ENCODE measurements at regions not wholly inside any gene's neighbourhood (a gene's known extent, or its start where the extent isn't known, plus 50 kb on each side); places are given as distances from the start of the nearest gene placed in this dataset.

DNA sequence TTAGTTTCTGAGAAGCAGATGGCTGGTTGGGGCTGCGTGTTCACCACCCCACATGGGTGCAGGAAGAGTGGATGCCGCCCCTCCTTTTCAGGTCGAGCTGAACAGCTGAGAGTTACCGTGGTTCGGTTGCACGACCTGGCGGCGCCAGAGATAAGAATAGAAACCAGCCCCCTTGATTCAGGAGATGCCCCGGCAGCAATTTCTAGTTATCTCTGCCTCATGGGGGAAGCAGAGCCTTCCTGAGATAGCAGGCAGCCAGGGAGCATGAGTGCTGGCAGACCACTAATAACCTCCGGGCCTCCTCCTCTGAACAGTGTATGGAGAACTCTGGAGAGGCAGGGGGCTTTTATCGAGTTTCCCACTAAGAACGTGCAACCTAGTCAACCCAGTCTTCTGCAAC lies 177.8 kb downstream of the NSG2 start:
- no peaks in the 10 kb centered on the region; the same call in 2 of the 3 replicates for H3K9me3 ChIP-seq (replicated peaks; ENCODE audit: control insufficient read depth, insufficient read depth, low read length)
- DNase-seq (ENCODE audit: low read depth, low spot score) (no peak), ATAC-seq (no peak), FAIRE-seq (no peak)
- H3K9ac ChIP-seq (ENCODE audit: control insufficient read depth, insufficient read depth, low read length), result no peak overlapping the region
- whole genome bisulfite sequencing (ENCODE audit: insufficient coverage, insufficient replicate concordance, low lambda C conversion rate, missing lambda C conversion rate), result 17% methylated on average over 12 of the region's 12 CpGs
- no peaks in the 10 kb centered on the region for H3K27me3 ChIP-seq (replicated peaks in 1 of 2; ENCODE audit: control insufficient read depth in 2 of 2, insufficient read depth in 2 of 2, low read length in 1 of 2)
- no peak overlapping the region for H3K4me2 ChIP-seq (ENCODE audit: control insufficient read depth, insufficient read depth)
- H3K36me3 ChIP-seq (ENCODE audit: control insufficient read depth in 2 of 2, insufficient read depth in 2 of 2, low read length in 1 of 2), result no peaks in the 10 kb centered on the region
- no peaks in the 10 kb centered on the region for H3K4me1 ChIP-seq (ENCODE audit: control insufficient read depth, insufficient read depth, low read length)
- SMC1A ChIA-PET (ENCODE audit: uncharacterized antibody, unreplicated experiment), result no interaction called here
- H4K20me1 ChIP-seq (ENCODE audit: control insufficient read depth, insufficient read depth), result no peaks in the 10 kb centered on the region
- H3K27ac ChIP-seq (ENCODE audit: control insufficient read depth, insufficient read depth), result no peak overlapping the region
- no peak overlapping the region for H3K4me3 ChIP-seq
- BruUV-seq (replicated peaks), result no TSS peak
- no peak overlapping the region for H2AFZ ChIP-seq (ENCODE audit: control insufficient read depth, low read depth, low read length)
- in situ Hi-C loops (cut with MboI), result no loop called here
- no peaks in the 10 kb centered on the region for H3K79me2 ChIP-seq (ENCODE audit: control insufficient read depth, insufficient read depth, low read length)
- TF ChIP-seq, protein P1, sequence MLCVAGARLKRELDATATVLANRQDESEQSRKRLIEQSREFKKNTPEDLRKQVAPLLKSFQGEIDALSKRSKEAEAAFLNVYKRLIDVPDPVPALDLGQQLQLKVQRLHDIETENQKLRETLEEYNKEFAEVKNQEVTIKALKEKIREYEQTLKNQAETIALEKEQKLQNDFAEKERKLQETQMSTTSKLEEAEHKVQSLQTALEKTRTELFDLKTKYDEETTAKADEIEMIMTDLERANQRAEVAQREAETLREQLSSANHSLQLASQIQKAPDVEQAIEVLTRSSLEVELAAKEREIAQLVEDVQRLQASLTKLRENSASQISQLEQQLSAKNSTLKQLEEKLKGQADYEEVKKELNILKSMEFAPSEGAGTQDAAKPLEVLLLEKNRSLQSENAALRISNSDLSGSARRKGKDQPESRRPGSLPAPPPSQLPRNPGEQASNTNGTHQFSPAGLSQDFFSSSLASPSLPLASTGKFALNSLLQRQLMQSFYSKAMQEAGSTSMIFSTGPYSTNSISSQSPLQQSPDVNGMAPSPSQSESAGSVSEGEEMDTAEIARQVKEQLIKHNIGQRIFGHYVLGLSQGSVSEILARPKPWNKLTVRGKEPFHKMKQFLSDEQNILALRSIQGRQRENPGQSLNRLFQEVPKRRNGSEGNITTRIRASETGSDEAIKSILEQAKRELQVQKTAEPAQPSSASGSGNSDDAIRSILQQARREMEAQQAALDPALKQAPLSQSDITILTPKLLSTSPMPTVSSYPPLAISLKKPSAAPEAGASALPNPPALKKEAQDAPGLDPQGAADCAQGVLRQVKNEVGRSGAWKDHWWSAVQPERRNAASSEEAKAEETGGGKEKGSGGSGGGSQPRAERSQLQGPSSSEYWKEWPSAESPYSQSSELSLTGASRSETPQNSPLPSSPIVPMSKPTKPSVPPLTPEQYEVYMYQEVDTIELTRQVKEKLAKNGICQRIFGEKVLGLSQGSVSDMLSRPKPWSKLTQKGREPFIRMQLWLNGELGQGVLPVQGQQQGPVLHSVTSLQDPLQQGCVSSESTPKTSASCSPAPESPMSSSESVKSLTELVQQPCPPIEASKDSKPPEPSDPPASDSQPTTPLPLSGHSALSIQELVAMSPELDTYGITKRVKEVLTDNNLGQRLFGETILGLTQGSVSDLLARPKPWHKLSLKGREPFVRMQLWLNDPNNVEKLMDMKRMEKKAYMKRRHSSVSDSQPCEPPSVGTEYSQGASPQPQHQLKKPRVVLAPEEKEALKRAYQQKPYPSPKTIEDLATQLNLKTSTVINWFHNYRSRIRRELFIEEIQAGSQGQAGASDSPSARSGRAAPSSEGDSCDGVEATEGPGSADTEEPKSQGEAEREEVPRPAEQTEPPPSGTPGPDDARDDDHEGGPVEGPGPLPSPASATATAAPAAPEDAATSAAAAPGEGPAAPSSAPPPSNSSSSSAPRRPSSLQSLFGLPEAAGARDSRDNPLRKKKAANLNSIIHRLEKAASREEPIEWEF (IDR thresholded peaks at IDR 0.05; ENCODE audit: insufficient replicate concordance, low read depth, low read length), result no peak
- TF ChIP-seq, protein P2, sequence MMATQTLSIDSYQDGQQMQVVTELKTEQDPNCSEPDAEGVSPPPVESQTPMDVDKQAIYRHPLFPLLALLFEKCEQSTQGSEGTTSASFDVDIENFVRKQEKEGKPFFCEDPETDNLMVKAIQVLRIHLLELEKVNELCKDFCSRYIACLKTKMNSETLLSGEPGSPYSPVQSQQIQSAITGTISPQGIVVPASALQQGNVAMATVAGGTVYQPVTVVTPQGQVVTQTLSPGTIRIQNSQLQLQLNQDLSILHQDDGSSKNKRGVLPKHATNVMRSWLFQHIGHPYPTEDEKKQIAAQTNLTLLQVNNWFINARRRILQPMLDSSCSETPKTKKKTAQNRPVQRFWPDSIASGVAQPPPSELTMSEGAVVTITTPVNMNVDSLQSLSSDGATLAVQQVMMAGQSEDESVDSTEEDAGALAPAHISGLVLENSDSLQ (IDR thresholded peaks at IDR 0.05), result no peak
- no peak for TF ChIP-seq ZNF24 (IDR thresholded peaks at IDR 0.05)
- TF ChIP-seq, protein P3, sequence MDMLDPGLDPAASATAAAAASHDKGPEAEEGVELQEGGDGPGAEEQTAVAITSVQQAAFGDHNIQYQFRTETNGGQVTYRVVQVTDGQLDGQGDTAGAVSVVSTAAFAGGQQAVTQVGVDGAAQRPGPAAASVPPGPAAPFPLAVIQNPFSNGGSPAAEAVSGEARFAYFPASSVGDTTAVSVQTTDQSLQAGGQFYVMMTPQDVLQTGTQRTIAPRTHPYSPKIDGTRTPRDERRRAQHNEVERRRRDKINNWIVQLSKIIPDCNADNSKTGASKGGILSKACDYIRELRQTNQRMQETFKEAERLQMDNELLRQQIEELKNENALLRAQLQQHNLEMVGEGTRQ (IDR thresholded peaks at IDR 0.05; ENCODE audit: borderline replicate concordance, low read depth, low read length), result no peak
- no peak for TF ChIP-seq IKZF1 (conservative IDR thresholded peaks at IDR 0.05)
- no peak for TF ChIP-seq ZNF217 (IDR thresholded peaks at IDR 0.05)
- no peak for TF ChIP-seq RFX5 (IDR thresholded peaks at IDR 0.05; ENCODE audit: low read depth, low read length)
- TF ChIP-seq, protein P4, sequence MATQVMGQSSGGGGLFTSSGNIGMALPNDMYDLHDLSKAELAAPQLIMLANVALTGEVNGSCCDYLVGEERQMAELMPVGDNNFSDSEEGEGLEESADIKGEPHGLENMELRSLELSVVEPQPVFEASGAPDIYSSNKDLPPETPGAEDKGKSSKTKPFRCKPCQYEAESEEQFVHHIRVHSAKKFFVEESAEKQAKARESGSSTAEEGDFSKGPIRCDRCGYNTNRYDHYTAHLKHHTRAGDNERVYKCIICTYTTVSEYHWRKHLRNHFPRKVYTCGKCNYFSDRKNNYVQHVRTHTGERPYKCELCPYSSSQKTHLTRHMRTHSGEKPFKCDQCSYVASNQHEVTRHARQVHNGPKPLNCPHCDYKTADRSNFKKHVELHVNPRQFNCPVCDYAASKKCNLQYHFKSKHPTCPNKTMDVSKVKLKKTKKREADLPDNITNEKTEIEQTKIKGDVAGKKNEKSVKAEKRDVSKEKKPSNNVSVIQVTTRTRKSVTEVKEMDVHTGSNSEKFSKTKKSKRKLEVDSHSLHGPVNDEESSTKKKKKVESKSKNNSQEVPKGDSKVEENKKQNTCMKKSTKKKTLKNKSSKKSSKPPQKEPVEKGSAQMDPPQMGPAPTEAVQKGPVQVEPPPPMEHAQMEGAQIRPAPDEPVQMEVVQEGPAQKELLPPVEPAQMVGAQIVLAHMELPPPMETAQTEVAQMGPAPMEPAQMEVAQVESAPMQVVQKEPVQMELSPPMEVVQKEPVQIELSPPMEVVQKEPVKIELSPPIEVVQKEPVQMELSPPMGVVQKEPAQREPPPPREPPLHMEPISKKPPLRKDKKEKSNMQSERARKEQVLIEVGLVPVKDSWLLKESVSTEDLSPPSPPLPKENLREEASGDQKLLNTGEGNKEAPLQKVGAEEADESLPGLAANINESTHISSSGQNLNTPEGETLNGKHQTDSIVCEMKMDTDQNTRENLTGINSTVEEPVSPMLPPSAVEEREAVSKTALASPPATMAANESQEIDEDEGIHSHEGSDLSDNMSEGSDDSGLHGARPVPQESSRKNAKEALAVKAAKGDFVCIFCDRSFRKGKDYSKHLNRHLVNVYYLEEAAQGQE (IDR thresholded peaks at IDR 0.05; ENCODE audit: low read depth, low read length), result no peak
- no peak for TF ChIP-seq SMC3 (IDR thresholded peaks at IDR 0.05; ENCODE audit: borderline replicate concordance, low read length)
- no peak for TF ChIP-seq DPF2 (IDR thresholded peaks at IDR 0.05)
- no peak for TF ChIP-seq FOXK2 (IDR thresholded peaks at IDR 0.05)
- TF ChIP-seq JUND (IDR thresholded peaks at IDR 0.05; ENCODE audit: low read depth, low read length), result no peak
- no peak for TF ChIP-seq KAT2A (conservative IDR thresholded peaks at IDR 0.05; ENCODE audit: control insufficient read depth, low read depth, low read length)
- no peak for TF ChIP-seq SIX5 (IDR thresholded peaks at IDR 0.05; ENCODE audit: low read depth, low read length, severe bottlenecking)
- TF ChIP-seq TARDBP (IDR thresholded peaks at IDR 0.05; ENCODE audit: borderline replicate concordance), result no peak
- no peak for TF ChIP-seq SIN3A (IDR thresholded peaks at IDR 0.05; ENCODE audit: low read depth, low read length)
- CTCF ChIA-PET, result no interaction called here
- RAD21 ChIA-PET (ENCODE audit: unreplicated experiment), result no interaction called here
- POLR2A ChIA-PET, result no interaction called here
- intact Hi-C loops (cut with micrococcal nuclease; ENCODE audit: unreplicated experiment), result no loop called here

Data from GM12878 (cell line).